GM19025 (cell line): ENCODE measurements at regions not wholly inside any gene's neighbourhood (a gene's known extent, or its start where the extent isn't known, plus 50 kb on each side); places are given as distances from the start of the nearest gene placed in this dataset.

ENCODE experiments used
- ATAC-seq: cut with Tn5 transposase; IDR thresholded peaks from one replicate; pipeline ENCODE4 v1.9.1; 2021; ENCODE audit warnings: mild to moderate bottlenecking, low read depth, moderate library complexity; ENCODE audit not compliant: unreplicated experiment

DNA sequence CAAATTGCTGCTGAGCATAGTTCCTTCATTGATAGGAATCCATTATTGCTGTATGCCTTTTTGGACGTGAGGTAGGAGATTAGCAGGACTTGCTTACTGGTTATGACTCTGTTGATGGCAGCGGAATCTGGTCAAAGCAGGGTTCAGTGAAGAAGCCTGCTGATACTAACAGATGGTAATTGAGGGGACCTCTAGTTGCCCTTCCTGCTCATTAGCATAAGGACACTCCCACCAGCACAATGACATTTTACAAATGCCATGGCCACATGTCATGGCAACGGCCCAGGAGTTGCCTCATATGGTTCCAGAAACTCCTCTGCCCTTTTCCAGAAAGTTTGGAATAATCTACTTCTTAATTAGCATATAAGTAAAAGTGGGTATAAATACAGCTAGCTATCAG, 417.5 kb downstream of the CDC14C start:
- ATAC-seq: no peak

- ATAC-seq: no peak
Measured at GRCh38 chr7:49344556-49344955, 420.2 kb downstream of the CDC14C start.

GRCh38 chr7:49346195-49346899, 422.0 kb downstream of the CDC14C start:
- no peak for ATAC-seq

DNA sequence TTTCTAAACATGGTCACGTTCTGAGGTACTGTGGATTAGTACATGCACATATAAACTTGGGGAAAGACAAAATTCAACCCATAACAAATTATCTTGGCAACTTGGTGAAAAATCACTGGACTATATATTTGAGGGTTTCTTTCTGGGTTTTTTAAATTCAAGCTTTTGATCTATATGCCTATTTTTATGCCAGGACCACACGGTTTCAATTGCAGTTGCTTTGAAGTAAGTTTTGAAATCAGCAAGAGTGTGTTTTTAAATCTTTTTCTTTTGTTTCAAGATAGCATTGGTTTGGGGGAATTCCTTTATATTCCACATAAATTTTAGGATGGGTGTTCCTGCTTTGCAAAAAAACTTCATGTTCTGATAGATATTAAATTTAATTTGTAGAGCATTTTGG, 406.4 kb upstream of the VWC2 start:
- ATAC-seq: no peak

DNA sequence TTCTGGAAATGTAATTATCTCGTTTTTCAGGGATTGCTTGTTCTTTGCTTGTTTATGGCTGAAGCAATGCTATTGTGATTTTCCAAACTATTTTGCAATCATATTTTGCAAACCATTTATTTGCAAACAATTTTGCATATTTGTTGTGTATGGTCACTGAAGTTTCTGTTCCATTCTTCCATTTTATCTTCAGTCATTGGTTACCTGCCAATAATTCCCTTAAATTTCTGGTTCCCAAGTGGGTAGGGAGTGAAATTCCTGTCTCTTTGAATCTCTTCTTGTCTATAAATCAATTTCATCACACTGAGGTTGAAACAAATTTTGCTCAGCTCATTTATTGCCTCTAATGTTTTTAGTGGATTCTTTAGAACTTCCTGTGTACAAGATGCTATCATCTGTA, 401.7 kb upstream of the VWC2 start:
- no peak for ATAC-seq

DNA sequence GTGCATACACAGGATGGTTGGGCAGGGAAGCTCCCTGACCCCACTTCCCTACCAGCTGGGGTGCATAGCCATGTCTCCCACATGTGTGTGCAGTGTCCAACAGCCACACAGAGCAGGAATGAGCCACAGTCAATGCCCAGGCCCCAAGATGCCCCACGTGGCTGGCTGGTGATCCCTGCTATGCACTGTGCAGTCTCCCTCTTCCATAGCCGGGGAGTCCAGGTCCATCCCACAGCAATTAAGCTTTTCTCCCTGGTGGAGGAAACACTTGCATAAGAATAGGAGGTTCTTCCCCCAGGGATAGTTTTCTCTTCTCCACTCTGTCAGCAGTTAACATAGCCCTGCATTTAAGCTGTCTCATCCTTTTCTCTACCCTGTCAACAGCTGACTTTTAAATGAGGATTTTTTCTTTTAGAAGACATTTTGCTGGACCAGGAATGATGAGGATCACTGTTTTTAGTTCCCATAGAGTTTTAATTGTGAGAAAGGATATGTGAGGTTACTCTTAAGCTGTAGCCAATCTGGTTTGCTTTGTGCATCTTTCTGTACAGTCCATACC, 396.5 kb upstream of the VWC2 start:
- no peak for ATAC-seq

DNA sequence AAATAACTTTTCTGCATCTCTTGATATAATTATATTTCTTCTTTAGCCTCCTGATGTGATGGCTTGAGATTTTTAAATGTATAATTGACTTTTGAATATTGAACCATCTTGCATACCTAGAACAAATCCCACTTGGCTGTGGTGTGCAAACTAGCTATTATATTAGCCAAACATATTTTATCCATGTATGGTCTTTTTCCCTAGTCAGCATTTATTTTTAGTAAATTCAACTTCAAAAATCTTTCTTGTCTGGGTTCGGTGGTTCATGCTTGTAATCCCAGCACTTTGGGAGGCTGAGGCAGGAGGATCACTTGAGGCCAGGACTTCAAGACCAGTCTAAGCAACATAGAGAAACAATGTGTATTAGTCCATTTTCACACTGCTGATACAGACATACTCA, 386.6 kb upstream of the VWC2 start:
- no peak for ATAC-seq

- ATAC-seq: no peak
Measured at GRCh38 chr7:49389871-49390479, 383.5 kb upstream of the VWC2 start.

DNA sequence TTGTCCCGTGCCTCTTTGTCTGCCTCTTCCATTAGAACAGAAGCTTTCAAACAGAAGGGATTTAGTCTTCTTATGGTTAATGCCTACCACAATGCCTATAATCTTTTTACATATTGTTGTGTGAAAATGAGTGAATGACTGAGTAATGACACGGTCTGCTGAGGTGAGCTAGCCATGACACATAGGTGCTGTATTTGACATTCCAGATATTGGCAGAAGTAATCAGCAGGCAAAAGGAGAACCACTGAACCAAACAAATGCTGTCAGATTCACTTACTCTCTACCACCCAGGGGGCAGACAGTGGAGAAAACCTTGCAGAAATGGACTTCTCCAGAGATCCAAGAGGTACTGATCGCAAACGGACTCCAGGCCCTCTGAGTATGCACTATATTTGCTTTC, 377.2 kb upstream of the VWC2 start:
- no peak for ATAC-seq

DNA sequence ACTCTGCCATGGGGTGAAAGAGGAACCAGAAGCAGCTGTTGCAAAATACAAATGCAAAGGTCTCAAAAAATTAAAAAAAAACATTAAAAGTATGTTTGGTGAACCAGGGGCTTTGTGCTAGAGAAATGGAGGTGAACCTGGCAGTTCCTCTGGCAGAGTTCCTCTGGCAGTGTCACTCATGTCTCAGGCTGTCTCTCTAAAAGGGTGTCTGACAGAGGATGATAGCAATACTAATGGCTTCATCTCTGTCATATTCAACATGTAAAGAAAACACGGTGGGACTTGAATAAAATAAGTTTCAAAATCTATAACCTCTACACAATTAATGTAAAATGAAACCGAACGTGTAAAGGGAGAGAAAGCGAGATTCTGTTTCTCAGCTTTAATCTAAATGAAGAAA, 375.7 kb upstream of the VWC2 start:
- ATAC-seq: no peak

DNA sequence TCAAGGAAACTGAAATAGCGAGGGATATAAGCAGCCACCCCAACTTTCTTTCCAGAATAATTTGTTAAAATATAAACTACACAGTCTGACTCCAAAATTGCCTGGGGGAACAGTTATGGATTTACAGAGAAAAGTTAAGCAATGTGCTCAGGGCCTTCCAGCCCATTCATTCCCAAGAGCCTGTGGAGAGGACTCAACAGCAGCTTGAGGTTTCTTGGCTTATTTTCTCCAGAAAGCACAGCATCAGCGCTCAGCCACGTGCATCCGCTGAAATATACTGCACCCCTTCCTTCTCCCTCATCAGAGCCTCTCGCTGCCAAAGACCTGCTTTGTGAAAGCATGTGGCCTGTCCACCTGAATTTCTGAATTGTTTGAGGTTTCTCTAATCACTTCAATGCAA, 375.2 kb upstream of the VWC2 start:
- ATAC-seq: no peak

DNA sequence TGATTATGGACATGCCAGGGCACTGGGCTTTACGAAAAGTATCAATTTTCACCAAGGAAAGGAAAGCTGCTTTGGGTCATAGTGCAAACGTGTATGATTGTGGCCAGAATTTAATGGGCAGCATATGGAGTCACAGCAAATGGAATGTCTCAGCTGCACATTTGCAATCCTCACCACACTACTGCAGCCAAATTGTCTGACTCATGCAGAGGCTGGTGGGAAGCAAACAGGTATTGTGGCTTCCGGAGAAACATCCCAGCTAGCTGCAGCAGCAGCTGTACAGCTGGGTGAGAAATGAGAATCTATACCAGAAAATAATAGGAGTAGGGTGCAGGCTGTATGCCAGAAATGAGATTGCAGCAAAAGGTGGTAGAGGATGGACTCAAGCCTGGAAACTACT, 374.7 kb upstream of the VWC2 start:
- no peak for ATAC-seq

DNA sequence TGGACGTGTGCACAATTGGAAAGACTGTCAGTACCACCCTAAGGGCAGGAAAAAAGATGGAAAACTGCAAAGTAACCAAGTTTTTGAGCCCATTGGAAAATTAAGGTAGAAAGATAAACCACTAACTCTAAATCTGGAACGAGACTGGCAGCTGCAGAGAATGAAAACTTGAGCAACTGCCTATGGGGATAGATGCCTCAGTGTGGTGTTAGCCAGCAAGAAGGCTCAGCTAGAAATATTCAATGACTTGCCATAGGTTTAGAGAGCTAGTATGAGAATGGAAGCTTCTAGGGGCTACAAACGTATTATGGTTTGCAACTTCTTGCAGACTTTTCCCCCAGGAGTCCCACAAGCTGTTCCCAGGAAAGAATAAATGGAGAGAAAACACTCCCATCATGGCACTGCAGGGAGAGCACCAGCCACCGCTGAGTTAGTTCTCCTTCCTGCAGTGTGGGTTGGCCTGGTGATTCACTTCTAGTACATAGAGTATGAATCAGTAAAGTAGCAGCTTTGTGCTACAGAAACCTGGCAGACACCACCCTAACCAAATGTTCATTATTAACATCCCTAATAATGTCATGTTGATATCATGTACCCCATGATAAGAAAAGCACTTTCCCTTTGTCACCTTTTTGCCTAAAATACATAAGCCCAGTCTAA, 372.4 kb upstream of the VWC2 start:
- ATAC-seq: no peak

GRCh38 chr7:49403844-49404243, 369.6 kb upstream of the VWC2 start:
- ATAC-seq: no peak

GRCh38 chr7:49407205-49407604, 366.2 kb upstream of the VWC2 start:
- no peak for ATAC-seq

GRCh38 chr7:49417034-49417433, 356.4 kb upstream of the VWC2 start:
- ATAC-seq: no peak

DNA sequence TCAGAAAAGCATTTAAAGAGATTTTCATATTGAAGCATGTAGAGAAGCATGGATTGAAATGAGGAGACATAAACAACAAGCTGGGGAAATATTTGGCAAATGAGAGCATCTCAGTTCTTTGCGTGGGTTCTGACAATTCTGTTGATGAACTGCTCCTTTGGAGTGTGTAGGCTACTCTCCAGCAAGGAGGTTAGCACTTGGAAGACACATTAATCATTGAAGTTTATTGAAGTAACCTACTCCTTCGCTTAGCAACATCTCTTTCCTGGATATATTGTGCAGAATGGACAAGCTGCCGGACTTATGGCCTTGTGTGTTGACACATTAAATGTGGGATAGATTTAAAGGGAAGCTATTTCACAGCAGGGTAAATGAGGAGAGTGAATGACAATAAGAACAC, 354.5 kb upstream of the VWC2 start:
- ATAC-seq: no peak

- no peak for ATAC-seq
Measured at GRCh38 chr7:49422564-49422963, 350.9 kb upstream of the VWC2 start.

DNA sequence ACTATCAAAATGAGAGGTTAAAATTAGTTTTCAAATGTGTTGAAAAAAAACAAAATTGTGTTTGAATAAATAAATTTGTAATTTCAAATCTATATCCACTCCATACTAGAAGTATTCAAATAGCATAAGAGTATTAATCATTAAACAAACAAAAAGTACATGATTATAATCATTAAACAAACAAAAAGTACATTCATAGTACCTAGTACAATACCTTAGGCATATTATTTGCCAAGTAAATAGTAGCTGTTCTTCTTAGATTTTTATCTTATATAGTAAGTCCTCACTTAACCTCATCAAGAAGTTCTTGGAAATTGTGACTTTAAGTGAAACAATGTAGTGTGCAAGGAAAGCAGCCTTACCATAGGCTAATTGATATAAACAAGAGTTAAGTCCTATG, 349.3 kb upstream of the VWC2 start:
- ATAC-seq: no peak

GRCh38 chr7:49425277-49425818, 348.1 kb upstream of the VWC2 start:
- no peak for ATAC-seq

GRCh38 chr7:49432254-49432653, 341.2 kb upstream of the VWC2 start:
- no peak for ATAC-seq
